Esophagus (tissue), 2 donors: ENCODE measurements at regions not wholly inside any gene's neighbourhood (a gene's known extent, or its start where the extent isn't known, plus 50 kb on each side); places are given as distances from the start of the nearest gene placed in this dataset.

Experiments used
- H3K27ac ChIP-seq, 2 donors: one replicate each; pipeline ENCODE4 v1.5.1; 2013; ENCODE audit warnings: low read depth in 2 of 2, mild to moderate bottlenecking in 2 of 2, inconsistent platforms in 1 of 2, low read length in 1 of 2, moderate library complexity in 1 of 2
- H3K27me3 ChIP-seq, 2 donors: one replicate each; pipeline ENCODE4 v1.6.1; 2013; ENCODE audit warnings: low read length in 2 of 2, control low read depth in 1 of 2, mild to moderate bottlenecking in 1 of 2; ENCODE audit not compliant: insufficient read depth in 2 of 2, control insufficient read depth in 1 of 2
- H3K36me3 ChIP-seq, 2 donors: one replicate each; pipeline ENCODE4 v1.6.1; 2013; ENCODE audit warnings: low read length in 1 of 2; ENCODE audit not compliant: control insufficient read depth in 2 of 2, insufficient read depth in 2 of 2
- H3K4me1 ChIP-seq, 2 donors: one replicate each; pipeline ENCODE4 v1.6.1; 2013; ENCODE audit warnings: low read length in 1 of 2; ENCODE audit not compliant: control insufficient read depth in 2 of 2, insufficient read depth in 2 of 2
- H3K4me3 ChIP-seq, 2 donors: one replicate each; pipeline ENCODE4 v1.5.1; 2013; ENCODE audit warnings: low read length in 2 of 2, mild to moderate bottlenecking in 2 of 2, low read depth in 1 of 2, moderate library complexity in 1 of 2
- H3K9me3 ChIP-seq, 2 donors: one replicate each; pipeline ENCODE4 v1.6.1; 2013; ENCODE audit warnings: mild to moderate bottlenecking in 2 of 2, low read depth in 1 of 2, low read length in 1 of 2, moderate library complexity in 1 of 2; ENCODE audit not compliant: control insufficient read depth in 2 of 2, insufficient read depth in 1 of 2
- WGBS, 2 donors: extraction: QIAGEN DNeasy Blood & Tissue Kit; methylation state at CpG; one replicate each; pipeline ENCODE4 v1.1.7; 2013; 5-methylcytosine and 5-hydroxymethylcytosine counted together
- donor health status: healthy with polysubstance abuse.
- donor health status: Bipolar disorder and iron deficiency.

GRCh38 chr16:74030000-74030706 is 266.5 kb upstream of the PSMD7 start:
- H3K4me1 ChIP-seq, result no peaks in the 10 kb centered on the region
- no peaks in the 10 kb centered on the region for H3K9me3 ChIP-seq
- 58 to 59% methylated on average over 10 of the region's 10 CpGs for WGBS, 2 donors
- H3K36me3 ChIP-seq, result no peaks in the 10 kb centered on the region
- H3K27ac ChIP-seq, result no peak overlapping the region
- H3K4me3 ChIP-seq, result no peak overlapping the region
- H3K27me3 ChIP-seq, result no peaks in the 10 kb centered on the region

GRCh38 chr16:74029115-74029792 is 267.4 kb upstream of the PSMD7 start:
- Histone ChIP-seq H3K9me3 (no peaks in the 10 kb centered on the region), H3K27ac (no peak overlapping the region), H3K36me3 (no peaks in the 10 kb centered on the region), H3K27me3 (no peaks in the 10 kb centered on the region), H3K4me1 (no peaks in the 10 kb centered on the region), H3K4me3 (no peak overlapping the region)
- WGBS, 2 donors, result 62 to 66% methylated on average over 9 of the region's 9 CpGs

GRCh38 chr16:74026373-74027281 is 270.0 kb upstream of the PSMD7 start:
- 42 to 45% methylated on average over 6 of the region's 6 CpGs for WGBS, 2 donors
- H3K4me3 ChIP-seq, result no peak overlapping the region
- H3K9me3 ChIP-seq, result no peaks in the 10 kb centered on the region
- no peaks in the 10 kb centered on the region for H3K4me1 ChIP-seq
- H3K27ac ChIP-seq, result no peak overlapping the region
- H3K36me3 ChIP-seq, result no peaks in the 10 kb centered on the region
- no peaks in the 10 kb centered on the region for H3K27me3 ChIP-seq

- no peak overlapping the region for H3K27ac ChIP-seq
- no peak overlapping the region for H3K4me3 ChIP-seq
- no peaks in the 10 kb centered on the region for H3K4me1 ChIP-seq
- no peaks in the 10 kb centered on the region for H3K36me3 ChIP-seq
- WGBS, 2 donors, result 46% methylated on average over 2 of the region's 2 CpGs
- H3K9me3 ChIP-seq, result no peaks in the 10 kb centered on the region
- H3K27me3 ChIP-seq, result no peaks in the 10 kb centered on the region
These were observed 271.7 kb upstream of the PSMD7 start for GRCh38 chr16:74024953-74025352.

- Histone ChIP-seq H3K4me1 (no peaks in the 10 kb centered on the region), H3K27ac (no peak overlapping the region), H3K36me3 (no peaks in the 10 kb centered on the region), H3K9me3 (no peaks in the 10 kb centered on the region), H3K4me3 (no peak overlapping the region), H3K27me3 (no peaks in the 10 kb centered on the region)
- WGBS, 2 donors, result 53 to 67% methylated on average over 4 of the region's 4 CpGs
These were observed 276.4 kb upstream of the PSMD7 start for GRCh38 chr16:74020095-74020670.

GRCh38 chr16:74019612-74020011 is 277.0 kb upstream of the PSMD7 start:
- Histone ChIP-seq H3K4me1 (no peaks in the 10 kb centered on the region), H3K27ac (no peak overlapping the region), H3K9me3 (no peaks in the 10 kb centered on the region), H3K36me3 (no peaks in the 10 kb centered on the region), H3K4me3 (no peak overlapping the region), H3K27me3 (no peaks in the 10 kb centered on the region)
- 35 to 43% methylated on average over 3 of the region's 3 CpGs for WGBS, 2 donors

- Histone ChIP-seq H3K4me3 (no peak overlapping the region), H3K27me3 (no peaks in the 10 kb centered on the region), H3K4me1 (no peaks in the 10 kb centered on the region), H3K9me3 (no peaks in the 10 kb centered on the region), H3K36me3 (no peaks in the 10 kb centered on the region), H3K27ac (no peak overlapping the region)
These were observed 280.7 kb upstream of the PSMD7 start for GRCh38 chr16:74015953-74016352.

GRCh38 chr16:73998707-73999106 is 297.9 kb upstream of the PSMD7 start:
- 59 to 65% methylated on average over 2 of the region's 2 CpGs for WGBS, 2 donors
- H3K4me1 ChIP-seq, result no peaks in the 10 kb centered on the region
- no peaks in the 10 kb centered on the region for H3K36me3 ChIP-seq
- no peak overlapping the region for H3K4me3 ChIP-seq
- H3K27ac ChIP-seq, result no peak overlapping the region
- H3K9me3 ChIP-seq, result no peaks in the 10 kb centered on the region
- H3K27me3 ChIP-seq, result no peaks in the 10 kb centered on the region

GRCh38 chr16:73997971-73998370 is 298.6 kb upstream of the PSMD7 start:
- Histone ChIP-seq H3K27me3 (no peaks in the 10 kb centered on the region), H3K4me3 (no peak overlapping the region), H3K4me1 (no peaks in the 10 kb centered on the region), H3K9me3 (no peaks in the 10 kb centered on the region), H3K36me3 (no peaks in the 10 kb centered on the region), H3K27ac (no peak overlapping the region)
- 62 to 68% methylated on average over 4 of the region's 4 CpGs for WGBS, 2 donors
